K562 (cell line): ENCODE measurements at regions not wholly inside any gene's neighbourhood (a gene's known extent, or its start where the extent isn't known, plus 50 kb on each side); places are given as distances from the start of the nearest gene placed in this dataset.

Experiments
- ATAC-seq: fragments of 200-7000 bp; cut with Tn5 transposase; 3 replicates; pipeline ENCODE4 v1.9.1; 2020; ENCODE audit warnings: moderate library complexity
- BruUV-seq: library from RNA; stranded (reverse); fragments of 400-500 nt; replicated peaks from 2 replicates; lab custom pipeline; 2021; lab: Mats Ljungman, UMichigan
- CTCF ChIA-PET: fragments of 300-600 bp; formaldehyde crosslinking; extraction: SDS; loops from one replicate; lab custom pipeline; 2021; ENCODE audit warnings: low intra/inter-chr PET ratio; lab: Yijun Ruan, JAX
- POLR2A ChIA-PET: fragments of 300-600, 350-650 bp; sonication (Branson Sonifier 250); formaldehyde crosslinking; extraction: SDS; loops from one replicate; lab custom pipeline; 2021; ENCODE audit warnings: antibody characterized with exemption, inconsistent platforms; lab: Yijun Ruan, JAX
- DNase-seq, 4 experiments: peaks; one replicate each; pipeline versions ENCODE4 v3.0.0 to v3.0.0-alpha.2; 2011 to 2018; ENCODE audit warnings: low spot score in 3 of 4, mixed read lengths in 3 of 4; ENCODE audit errors: extremely low read depth in 1 of 4
- FAIRE-seq: peaks from 2 replicates; lab custom pipeline; 2011; peaks lifted over from hg19 to GRCh38; lab: Jason Lieb, UNC
- H2AFZ ChIP-seq: 2 replicates; pipeline ENCODE4 v1.6.0; 2011; ENCODE audit warnings: low read depth, low read length, control low read depth, inconsistent platforms
- H3K27ac ChIP-seq: fragments of 200-600 bp; 3 replicates; pipeline ENCODE4 v1.8.0; 2011; ENCODE audit warnings: low read depth, mild to moderate bottlenecking, control low read depth, inconsistent platforms, low read length, moderate library complexity, mixed read lengths; ENCODE audit errors: extremely low read depth
- H3K27me3 ChIP-seq, 2 experiments: fragments of 300-600 bp in 1 of 2; 2 replicates in 1 of 2; 3 replicates in 1 of 2; pipeline versions ENCODE4 v1.6.0 to v1.8.0; 2011; ENCODE audit warnings: inconsistent platforms in 2 of 2, low read length in 2 of 2, mild to moderate bottlenecking in 1 of 2, mixed read lengths in 1 of 2, moderate library complexity in 1 of 2; ENCODE audit not compliant: control insufficient read depth in 2 of 2, insufficient read depth in 2 of 2
- H3K36me3 ChIP-seq: fragments of 300-600 bp; 3 replicates; pipeline ENCODE4 v1.8.0; 2011; ENCODE audit warnings: mild to moderate bottlenecking, low read length, inconsistent platforms; ENCODE audit not compliant: control insufficient read depth, insufficient read depth
- H3K4me1 ChIP-seq, 2 experiments: fragments of 200-600 bp in 1 of 2; replicated peaks in 1 of 2; 2 replicates in 1 of 2; 3 replicates in 1 of 2; pipeline versions ENCODE4 v1.5.1 to v1.8.0; 2011; ENCODE audit warnings: inconsistent platforms in 2 of 2, low read length in 2 of 2, mild to moderate bottlenecking in 1 of 2, mixed read lengths in 1 of 2, moderate library complexity in 1 of 2; ENCODE audit not compliant: control insufficient read depth in 2 of 2, insufficient read depth in 2 of 2
- H3K4me2 ChIP-seq: 2 replicates; pipeline ENCODE4 v1.6.1; 2011; ENCODE audit warnings: low read length, control low read depth, inconsistent platforms, mixed read lengths; ENCODE audit not compliant: insufficient read depth
- H3K4me3 ChIP-seq: fragments of 200-600 bp; sonication (generic), shearing (Covaris generic); 2 replicates; pipeline ENCODE4 v1.5.1; 2016; ENCODE audit warnings: control low read depth, inconsistent platforms
- H3K79me2 ChIP-seq: fragments of 200-600 bp; 3 replicates; pipeline ENCODE4 v1.8.0; 2011; ENCODE audit warnings: low read length, inconsistent platforms; ENCODE audit not compliant: control insufficient read depth, insufficient read depth
- H3K9ac ChIP-seq, 2 experiments: 2 replicates each; pipeline versions ENCODE4 v1.6.0 to v1.6.1; 2011; ENCODE audit warnings: low read depth in 2 of 2, low read length in 2 of 2, control low read depth in 1 of 2, inconsistent platforms in 1 of 2, mild to moderate bottlenecking in 1 of 2, mixed read lengths in 1 of 2; ENCODE audit not compliant: insufficient read depth in 1 of 2
- H3K9me1 ChIP-seq: one replicate; pipeline ENCODE4 v1.6.0; 2011; ENCODE audit warnings: inconsistent platforms, mild to moderate bottlenecking, low read length, moderate library complexity; ENCODE audit not compliant: control insufficient read depth, insufficient read depth
- H3K9me3 ChIP-seq: replicated peaks from 2 replicates; pipeline ENCODE4 v1.5.1; 2011; ENCODE audit warnings: low read depth, low read length, inconsistent platforms; ENCODE audit not compliant: control insufficient read depth, insufficient read depth
- H4K20me1 ChIP-seq: replicated peaks from 2 replicates; pipeline ENCODE4 v1.6.1; 2011; ENCODE audit warnings: low read length, inconsistent platforms, mixed read lengths; ENCODE audit not compliant: control insufficient read depth, insufficient read depth
- CBX8 ChIP-seq: fragments of 200-600 bp; sonication (generic); IDR thresholded peaks from 2 replicates; pipeline ENCODE4 v1.6.1; 2012; ENCODE audit warnings: borderline replicate concordance, mixed run types, low read depth, mild to moderate bottlenecking, moderate library complexity, mixed read lengths, low read length, control low read depth, inconsistent platforms; ENCODE audit not compliant: poor library complexity, severe bottlenecking; ENCODE audit errors: extremely low read depth
- SNIP1 ChIP-seq: fragments of 450-650 bp; IDR thresholded peaks from 2 replicates; pipeline ENCODE4 v1.7.1; 2017; ENCODE audit warnings: low read depth, mild to moderate bottlenecking
- WGBS: fragments of 100-300 bp; shearing (Covaris generic); methylation state at CpG from one replicate; pipeline ENCODE4 v1.1.6; 2016; ENCODE audit warnings: low coverage, mixed read lengths; ENCODE audit not compliant: insufficient coverage; ENCODE audit errors: missing lambda C conversion rate; 5-methylcytosine and 5-hydroxymethylcytosine counted together
- in situ Hi-C: fragments of 300-500 bp; cut with MboI; formaldehyde crosslinking; loops from 4 replicates; pipeline ENCODE4 v1.15.0; 2018; ENCODE audit warnings: inconsistent platforms, mixed read lengths
- intact Hi-C: fragments of 100-400 bp; cut with micrococcal nuclease; formaldehyde crosslinking; loops from 2 replicates; pipeline ENCODE4 v1.14.2; 2022
- TF ChIP-seq, protein P1 (sequence below): IDR thresholded peaks from 2 replicates; pipeline ENCODE4 v1.6.1; 2011; ENCODE audit not compliant: insufficient read length; ENCODE audit errors: extremely low read depth
- TF ChIP-seq, protein P2 (sequence below): fragments of 250-450 bp; sonication (Bioruptor Pico); IDR thresholded peaks from 2 replicates; pipeline ENCODE4 v1.5.0; 2021; ENCODE audit warnings: mild to moderate bottlenecking, moderate library complexity

GRCh38 chr3:88691081-88691480 is 416.3 kb upstream of the EPHA3 start (continued):
- TF ChIP-seq, protein P1, sequence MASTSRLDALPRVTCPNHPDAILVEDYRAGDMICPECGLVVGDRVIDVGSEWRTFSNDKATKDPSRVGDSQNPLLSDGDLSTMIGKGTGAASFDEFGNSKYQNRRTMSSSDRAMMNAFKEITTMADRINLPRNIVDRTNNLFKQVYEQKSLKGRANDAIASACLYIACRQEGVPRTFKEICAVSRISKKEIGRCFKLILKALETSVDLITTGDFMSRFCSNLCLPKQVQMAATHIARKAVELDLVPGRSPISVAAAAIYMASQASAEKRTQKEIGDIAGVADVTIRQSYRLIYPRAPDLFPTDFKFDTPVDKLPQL: no peak
- TF ChIP-seq, protein P2, sequence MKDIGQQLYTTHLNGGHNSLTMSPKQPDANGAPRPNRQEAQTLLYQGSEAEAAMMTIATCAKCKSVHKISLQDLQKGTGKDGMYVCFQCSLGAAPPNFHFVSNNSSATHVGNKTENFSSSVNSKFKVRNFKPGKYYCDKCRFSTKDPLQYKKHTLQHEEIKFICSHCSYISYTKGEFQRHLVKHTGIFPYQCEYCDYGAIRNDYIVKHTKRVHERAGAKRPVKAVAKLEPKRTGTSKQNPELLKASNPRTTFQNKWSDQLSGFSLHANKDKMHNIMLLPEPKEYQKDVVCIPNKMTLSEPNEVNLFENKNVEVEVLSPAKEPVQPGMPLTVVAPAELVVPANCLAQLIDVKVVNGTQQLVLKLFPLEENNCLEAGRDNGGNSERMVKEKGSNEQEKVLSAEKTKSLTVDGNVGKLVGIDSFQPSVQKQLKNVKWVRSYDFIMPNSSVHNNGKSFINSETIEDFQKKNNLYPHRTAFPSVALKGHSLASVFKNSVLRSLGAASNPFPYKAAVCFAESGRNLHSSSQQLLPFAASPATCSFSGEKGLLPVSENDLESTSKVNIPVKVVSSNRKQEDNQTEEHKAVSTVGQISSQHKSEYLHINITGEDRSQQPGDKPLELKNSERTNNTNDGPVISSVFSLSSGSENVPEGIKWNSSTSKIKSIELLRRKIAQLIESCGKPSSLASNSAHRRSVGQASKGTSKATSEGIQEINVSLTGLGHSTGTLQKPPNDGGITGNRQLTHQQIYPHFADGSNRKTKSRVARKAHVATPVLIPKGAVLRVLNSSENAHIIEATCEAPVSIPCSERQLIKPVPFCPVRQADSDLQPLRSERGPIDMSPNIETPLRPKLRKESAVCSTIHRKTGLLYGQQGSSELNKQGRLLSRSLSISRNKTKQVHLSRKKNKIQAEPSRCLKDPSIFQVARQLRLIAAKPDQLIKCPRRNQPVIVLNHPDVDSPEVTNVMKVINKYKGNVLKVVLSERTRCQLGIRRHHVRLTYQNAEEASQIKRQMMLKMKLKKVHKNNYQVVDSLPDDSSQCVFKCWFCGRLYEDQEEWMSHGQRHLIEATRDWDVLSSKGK (CRISPR knock-in tag): no peak
- TF ChIP-seq SNIP1: no peak

DNA sequence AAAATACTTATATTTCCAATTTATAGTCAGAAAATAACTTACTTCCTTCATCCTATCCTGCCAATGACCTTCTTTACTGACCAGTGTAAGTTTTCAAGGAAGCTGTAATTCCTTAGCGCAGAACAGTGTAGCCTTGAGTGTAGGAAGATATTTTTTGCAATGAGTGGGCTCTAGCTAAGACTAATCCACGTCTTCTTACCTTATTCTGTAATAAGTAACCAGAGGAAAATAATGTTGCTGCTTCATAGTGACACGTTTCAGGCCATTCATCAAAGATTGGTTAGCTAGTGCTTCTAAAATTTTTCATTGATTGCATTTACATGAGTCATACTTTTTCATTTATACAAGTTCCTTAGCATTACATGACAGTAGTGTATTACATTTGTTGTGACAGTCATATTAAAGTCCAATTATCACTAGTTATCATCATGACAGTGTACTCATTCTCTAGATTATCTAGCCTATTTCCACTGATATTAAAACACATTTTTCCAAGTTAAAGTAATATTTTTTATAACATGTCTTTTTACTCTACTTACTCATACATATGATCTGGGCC is 403.8 kb upstream of the EPHA3 start:
- ChIA-PET CTCF (no interaction called here), POLR2A (no interaction called here)
- H3K9ac ChIP-seq: no peak overlapping the region
- H2AFZ ChIP-seq: no peak overlapping the region
- H3K9me1 ChIP-seq: no peaks in the 10 kb centered on the region
- no peak overlapping the region for H3K4me3 ChIP-seq
- no peak for TF ChIP-seq CBX8
- H3K36me3 ChIP-seq: no peaks in the 10 kb centered on the region
- H3K79me2 ChIP-seq: no peaks in the 10 kb centered on the region
- no peaks in the 10 kb centered on the region for H4K20me1 ChIP-seq
- H3K27ac ChIP-seq: no peak overlapping the region
- FAIRE-seq (no peak), DNase-seq (no peak), ATAC-seq (no peak)
- 0% methylated on average over 3 of the region's 3 CpGs for WGBS
- H3K4me2 ChIP-seq: no peak overlapping the region
- no TSS peak for BruUV-seq
- in situ Hi-C loops: no loop called here
- no peaks in the 10 kb centered on the region for H3K4me1 ChIP-seq
- no peaks in the 10 kb centered on the region for H3K27me3 ChIP-seq
- intact Hi-C loops: no loop called here
- H3K9me3 ChIP-seq: peaks cover 2% of the 10 kb centered on the region; the same call in 1 of the 2 replicates
